ENCODE measurements at regions not wholly inside any gene's neighbourhood (a gene's known extent, or its start where the extent isn't known, plus 50 kb on each side); places are given as distances from the start of the nearest gene placed in this dataset.

DNA sequence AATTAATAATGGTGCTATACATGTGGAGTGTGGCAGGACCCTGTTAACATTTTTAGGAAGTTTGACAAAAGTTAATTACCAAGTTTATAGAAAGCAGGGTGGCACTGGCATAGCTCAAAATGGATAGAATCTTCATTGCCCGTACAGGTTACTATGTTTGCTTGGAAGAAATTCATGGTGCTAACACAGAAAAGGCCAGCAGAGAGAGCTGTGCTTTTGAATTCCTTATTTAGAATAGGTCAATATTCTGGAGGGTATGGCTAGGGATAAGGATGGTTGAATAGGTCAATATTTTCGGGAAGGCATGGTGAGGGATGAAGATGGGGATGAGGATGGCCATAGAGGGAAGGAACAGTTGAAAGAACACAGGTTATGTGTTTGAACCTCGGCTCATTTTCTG lies 345.1 kb downstream of the LMO4 start:
- ChIA-PET POLR2A (no interaction called here), CTCF (no interaction called here)
- Histone ChIP-seq H3K27me3 (ENCODE audit: control insufficient read depth, insufficient read depth, low read length) (no peaks in the 10 kb centered on the region), H3K4me3 (ENCODE audit: low read depth in 2 of 2, low read length in 2 of 2) (no peak overlapping the region), H3K9me3 (ENCODE audit: control insufficient read depth, insufficient read depth, low read depth, low read length) (no peaks in the 10 kb centered on the region), H3K4me1 (ENCODE audit: control insufficient read depth, insufficient read depth, low read length) (no peaks in the 10 kb centered on the region), H3K36me3 (ENCODE audit: control insufficient read depth, insufficient read depth, low read length) (no peaks in the 10 kb centered on the region), H3K27ac (ENCODE audit: low read length) (no peak overlapping the region)
- in situ Hi-C loops (cut with HindIII; ENCODE audit: low pct_unique_long_range_greater_than_20kb, low sequenced_read_pairs), result no loop called here
- intact Hi-C loops (cut with micrococcal nuclease; ENCODE audit: unreplicated experiment), result no loop called here
- DNase-seq (ENCODE audit: low read depth, low spot score) (no peak), ATAC-seq (no peak)
- TF ChIP-seq SIN3A (IDR thresholded peaks at IDR 0.05; ENCODE audit: borderline replicate concordance, insufficient read depth, low read depth, low read length) (no peak), TCF7L2 (IDR thresholded peaks at IDR 0.05; ENCODE audit: low read depth, low read length) (no peak)
- TF ChIP-seq, protein P1, sequence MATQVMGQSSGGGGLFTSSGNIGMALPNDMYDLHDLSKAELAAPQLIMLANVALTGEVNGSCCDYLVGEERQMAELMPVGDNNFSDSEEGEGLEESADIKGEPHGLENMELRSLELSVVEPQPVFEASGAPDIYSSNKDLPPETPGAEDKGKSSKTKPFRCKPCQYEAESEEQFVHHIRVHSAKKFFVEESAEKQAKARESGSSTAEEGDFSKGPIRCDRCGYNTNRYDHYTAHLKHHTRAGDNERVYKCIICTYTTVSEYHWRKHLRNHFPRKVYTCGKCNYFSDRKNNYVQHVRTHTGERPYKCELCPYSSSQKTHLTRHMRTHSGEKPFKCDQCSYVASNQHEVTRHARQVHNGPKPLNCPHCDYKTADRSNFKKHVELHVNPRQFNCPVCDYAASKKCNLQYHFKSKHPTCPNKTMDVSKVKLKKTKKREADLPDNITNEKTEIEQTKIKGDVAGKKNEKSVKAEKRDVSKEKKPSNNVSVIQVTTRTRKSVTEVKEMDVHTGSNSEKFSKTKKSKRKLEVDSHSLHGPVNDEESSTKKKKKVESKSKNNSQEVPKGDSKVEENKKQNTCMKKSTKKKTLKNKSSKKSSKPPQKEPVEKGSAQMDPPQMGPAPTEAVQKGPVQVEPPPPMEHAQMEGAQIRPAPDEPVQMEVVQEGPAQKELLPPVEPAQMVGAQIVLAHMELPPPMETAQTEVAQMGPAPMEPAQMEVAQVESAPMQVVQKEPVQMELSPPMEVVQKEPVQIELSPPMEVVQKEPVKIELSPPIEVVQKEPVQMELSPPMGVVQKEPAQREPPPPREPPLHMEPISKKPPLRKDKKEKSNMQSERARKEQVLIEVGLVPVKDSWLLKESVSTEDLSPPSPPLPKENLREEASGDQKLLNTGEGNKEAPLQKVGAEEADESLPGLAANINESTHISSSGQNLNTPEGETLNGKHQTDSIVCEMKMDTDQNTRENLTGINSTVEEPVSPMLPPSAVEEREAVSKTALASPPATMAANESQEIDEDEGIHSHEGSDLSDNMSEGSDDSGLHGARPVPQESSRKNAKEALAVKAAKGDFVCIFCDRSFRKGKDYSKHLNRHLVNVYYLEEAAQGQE (IDR thresholded peaks at IDR 0.05; ENCODE audit: insufficient read depth in 1 of 2, low read depth in 2 of 2, low read length in 1 of 2), result no peak
- TF ChIP-seq, protein P2, sequence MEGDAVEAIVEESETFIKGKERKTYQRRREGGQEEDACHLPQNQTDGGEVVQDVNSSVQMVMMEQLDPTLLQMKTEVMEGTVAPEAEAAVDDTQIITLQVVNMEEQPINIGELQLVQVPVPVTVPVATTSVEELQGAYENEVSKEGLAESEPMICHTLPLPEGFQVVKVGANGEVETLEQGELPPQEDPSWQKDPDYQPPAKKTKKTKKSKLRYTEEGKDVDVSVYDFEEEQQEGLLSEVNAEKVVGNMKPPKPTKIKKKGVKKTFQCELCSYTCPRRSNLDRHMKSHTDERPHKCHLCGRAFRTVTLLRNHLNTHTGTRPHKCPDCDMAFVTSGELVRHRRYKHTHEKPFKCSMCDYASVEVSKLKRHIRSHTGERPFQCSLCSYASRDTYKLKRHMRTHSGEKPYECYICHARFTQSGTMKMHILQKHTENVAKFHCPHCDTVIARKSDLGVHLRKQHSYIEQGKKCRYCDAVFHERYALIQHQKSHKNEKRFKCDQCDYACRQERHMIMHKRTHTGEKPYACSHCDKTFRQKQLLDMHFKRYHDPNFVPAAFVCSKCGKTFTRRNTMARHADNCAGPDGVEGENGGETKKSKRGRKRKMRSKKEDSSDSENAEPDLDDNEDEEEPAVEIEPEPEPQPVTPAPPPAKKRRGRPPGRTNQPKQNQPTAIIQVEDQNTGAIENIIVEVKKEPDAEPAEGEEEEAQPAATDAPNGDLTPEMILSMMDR (IDR thresholded peaks at IDR 0.05), result peak; percentile 20; the same call in 1 of the 2 replicates
- BruUV-seq (replicated peaks), result no TSS peak

DNA sequence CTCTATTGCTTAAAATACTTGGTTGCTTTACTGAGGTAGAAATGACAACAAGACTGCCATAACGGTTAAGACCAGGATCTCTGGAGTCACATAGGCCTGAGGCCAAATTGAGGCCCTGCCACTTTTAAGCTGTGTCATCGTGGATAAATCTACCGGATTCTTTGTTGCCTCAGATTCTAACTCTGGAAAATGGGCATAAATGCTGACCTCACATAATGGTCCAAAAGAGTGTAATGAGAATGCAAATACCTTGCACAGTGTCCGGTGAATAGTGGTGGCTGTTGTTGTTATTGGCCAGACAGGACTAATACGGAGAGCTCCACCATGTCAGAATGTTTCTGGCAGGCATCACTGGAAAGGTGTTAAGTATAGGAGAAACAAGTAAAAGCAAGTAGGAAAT lies 346.1 kb downstream of the LMO4 start:
- Histone ChIP-seq H3K27ac (ENCODE audit: low read length) (no peak overlapping the region), H3K27me3 (ENCODE audit: control insufficient read depth, insufficient read depth, low read length) (no peaks in the 10 kb centered on the region), H3K4me3 (ENCODE audit: low read depth in 2 of 2, low read length in 2 of 2) (no peak overlapping the region), H3K36me3 (ENCODE audit: control insufficient read depth, insufficient read depth, low read length) (no peaks in the 10 kb centered on the region), H3K9me3 (ENCODE audit: control insufficient read depth, insufficient read depth, low read depth, low read length) (no peaks in the 10 kb centered on the region), H3K4me1 (ENCODE audit: control insufficient read depth, insufficient read depth, low read length) (no peaks in the 10 kb centered on the region)
- TF ChIP-seq SIN3A (IDR thresholded peaks at IDR 0.05; ENCODE audit: borderline replicate concordance, insufficient read depth, low read depth, low read length), result no peak
- TF ChIP-seq, protein P2 (IDR thresholded peaks at IDR 0.05), result no peak
- TF ChIP-seq, protein P1 (IDR thresholded peaks at IDR 0.05; ENCODE audit: insufficient read depth in 1 of 2, low read depth in 2 of 2, low read length in 1 of 2), result no peak
- TF ChIP-seq POLR2AphosphoS5 (IDR thresholded peaks at IDR 0.05; ENCODE audit: low read depth, low read length), result no peak
- no peak for TF ChIP-seq TCF7L2 (IDR thresholded peaks at IDR 0.05; ENCODE audit: low read depth, low read length)
- ChIA-PET POLR2A (no interaction called here), CTCF (no interaction called here)
- ATAC-seq, result no peak; the same call in 1 of the 2 replicates
- in situ Hi-C loops (cut with HindIII; ENCODE audit: low pct_unique_long_range_greater_than_20kb, low sequenced_read_pairs) (no loop called here), intact Hi-C loops (cut with micrococcal nuclease; ENCODE audit: unreplicated experiment) (no loop called here)
- BruUV-seq (replicated peaks), result no TSS peak
- no peak for DNase-seq (ENCODE audit: low read depth, low spot score)

Measured in Panc1 (cell line).